Endothelial cell of umbilical vein (primary cell): ENCODE measurements at regions not wholly inside any gene's neighbourhood (a gene's known extent, or its start where the extent isn't known, plus 50 kb on each side); places are given as distances from the start of the nearest gene placed in this dataset.

Experiments used
- CTCF ChIP-seq, 2 donors: IDR thresholded peaks; 1 replicate in 1 of 2; 2 replicates in 1 of 2; pipeline ENCODE4 v1.5.1; 2011; ENCODE audit warnings: low read length in 2 of 2, mild to moderate bottlenecking in 2 of 2, moderate library complexity in 2 of 2, control low read depth in 1 of 2, inconsistent platforms in 1 of 2, low read depth in 1 of 2; ENCODE audit not compliant: insufficient read depth in 1 of 2; ENCODE audit errors: extremely low read depth in 1 of 2
- EZH2 ChIP-seq: IDR thresholded peaks from 2 replicates; pipeline ENCODE4 v1.6.1; 2012; ENCODE audit warnings: borderline replicate concordance, low read depth, mild to moderate bottlenecking, moderate library complexity, low read length, inconsistent platforms; ENCODE audit not compliant: severe bottlenecking
- FOS ChIP-seq: IDR thresholded peaks from 2 replicates; pipeline ENCODE4 v1.6.1; 2011; ENCODE audit warnings: mild to moderate bottlenecking, low read length, moderate library complexity, borderline replicate concordance; ENCODE audit not compliant: insufficient read depth
- MYC ChIP-seq: IDR thresholded peaks from one replicate; pipeline ENCODE4 v1.6.1; 2011; ENCODE audit warnings: mild to moderate bottlenecking, low read depth, low read length
- POLR2A ChIP-seq: IDR thresholded peaks from 2 replicates; pipeline ENCODE4 v1.6.1; 2012; ENCODE audit warnings: low read depth, mild to moderate bottlenecking, control low read depth, low read length
- POLR2AphosphoS5 ChIP-seq: IDR thresholded peaks from 2 replicates; pipeline ENCODE4 v1.6.1; 2012; ENCODE audit warnings: low read depth, mild to moderate bottlenecking, control low read depth, low read length, moderate library complexity; ENCODE audit not compliant: insufficient read depth
- TF ChIP-seq, protein P1 (sequence below): IDR thresholded peaks from 2 replicates; pipeline ENCODE4 v1.6.1; 2011; ENCODE audit not compliant: insufficient read depth, insufficient read length

GRCh38 chr7:69129951-69130350 lies 468.3 kb upstream of the AUTS2 start:
- TF ChIP-seq, protein P1, sequence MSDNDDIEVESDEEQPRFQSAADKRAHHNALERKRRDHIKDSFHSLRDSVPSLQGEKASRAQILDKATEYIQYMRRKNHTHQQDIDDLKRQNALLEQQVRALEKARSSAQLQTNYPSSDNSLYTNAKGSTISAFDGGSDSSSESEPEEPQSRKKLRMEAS: no peak
- no peak for TF ChIP-seq CTCF (IDR thresholded peaks at IDR 0.05; ENCODE audit: extremely low read depth in 1 of 2, insufficient read depth in 1 of 2, low read depth in 1 of 2, low read length in 2 of 2)
- TF ChIP-seq FOS: no peak
- no peak for TF ChIP-seq EZH2
- TF ChIP-seq POLR2AphosphoS5: no peak
- no peak for TF ChIP-seq MYC
- no peak for TF ChIP-seq POLR2A
